H1 (cell line): ENCODE measurements at regions not wholly inside any gene's neighbourhood (a gene's known extent, or its start where the extent isn't known, plus 50 kb on each side); places are given as distances from the start of the nearest gene placed in this dataset.

ENCODE experiments used
- CBX5 ChIP-seq: fragments of 300-800, 300-1000 bp; sonication (generic); IDR thresholded peaks from 2 replicates; pipeline ENCODE4 v1.7.1; 2016; ENCODE audit warnings: antibody characterized with exemption, low read length, low read depth
- CEBPB ChIP-seq: IDR thresholded peaks from 2 replicates; pipeline ENCODE4 v1.6.1; 2012; ENCODE audit warnings: low read depth, low read length
- CHD7 ChIP-seq: fragments of 300-600 bp; sonication (generic); IDR thresholded peaks from 2 replicates; pipeline ENCODE4 v1.7.1; 2012; ENCODE audit warnings: low read length, moderate library complexity, mild to moderate bottlenecking, inconsistent platforms; ENCODE audit not compliant: insufficient replicate concordance
- CTCF ChIP-seq, 3 experiments: IDR thresholded peaks; 1 replicate in 2 of 3; 2 replicates in 1 of 3; pipeline versions ENCODE4 v1.5.1 to v1.6.1; 2011; ENCODE audit warnings: low read length in 3 of 3, mild to moderate bottlenecking in 3 of 3, inconsistent platforms in 2 of 3, low read depth in 1 of 3, moderate library complexity in 1 of 3; ENCODE audit not compliant: insufficient read depth in 1 of 3; ENCODE audit errors: control extremely low read depth in 1 of 3
- HDAC2 ChIP-seq, 2 experiments: fragments of 300-600 bp in 1 of 2; sonication (generic) in 1 of 2; IDR thresholded peaks; 2 replicates each; pipeline ENCODE4 v1.6.1; 2011 to 2012; ENCODE audit warnings: low read depth in 2 of 2, low read length in 2 of 2, mild to moderate bottlenecking in 2 of 2, moderate library complexity in 2 of 2, borderline replicate concordance in 1 of 2, inconsistent platforms in 1 of 2
- KDM1A ChIP-seq: fragments of 200-600, 300-600 bp; sonication (generic); IDR thresholded peaks from 2 replicates; pipeline ENCODE4 v1.7.1; 2016; ENCODE audit warnings: mild to moderate bottlenecking, low read length, borderline replicate concordance
- SIN3A ChIP-seq, 2 experiments: IDR thresholded peaks in 1 of 2; conservative IDR thresholded peaks in 1 of 2; 2 replicates each; pipeline ENCODE4 v1.6.1; 2011 to 2012; ENCODE audit warnings: low read length in 2 of 2, improper control_type of control experiment in 1 of 2, low read depth in 1 of 2, mild to moderate bottlenecking in 1 of 2
- SIX5 ChIP-seq: IDR thresholded peaks from 2 replicates; pipeline ENCODE4 v1.6.1; 2011; ENCODE audit warnings: mild to moderate bottlenecking, low read depth, low read length
- TBP ChIP-seq: IDR thresholded peaks from 2 replicates; pipeline ENCODE4 v1.6.1; 2011; ENCODE audit warnings: low read depth, low read length, improper control_type of control experiment
- ZNF274 ChIP-seq: IDR thresholded peaks from 2 replicates; pipeline ENCODE4 v1.7.0; 2012; ENCODE audit warnings: low read length, borderline replicate concordance; ENCODE audit errors: extremely low read depth

- TF ChIP-seq CHD7 = no peak
- no peak for TF ChIP-seq CBX5
- no peak for TF ChIP-seq CEBPB
- TF ChIP-seq HDAC2 (IDR thresholded peaks at IDR 0.05; ENCODE audit: borderline replicate concordance in 1 of 2, low read depth in 2 of 2, low read length in 2 of 2) = no peak
- TF ChIP-seq TBP = no peak
- no peak for TF ChIP-seq KDM1A
- no peak for TF ChIP-seq SIX5
- TF ChIP-seq SIN3A (conservative IDR thresholded peaks at IDR 0.05 in 1 of 2, IDR thresholded peaks at IDR 0.05 in 1 of 2; ENCODE audit: low read depth in 1 of 2, low read length in 2 of 2) = no peak
- TF ChIP-seq ZNF274 = no peak
- no peak for TF ChIP-seq CTCF (IDR thresholded peaks at IDR 0.05; ENCODE audit: control extremely low read depth in 1 of 3, insufficient read depth in 1 of 3, low read depth in 1 of 3, low read length in 3 of 3)
Observed at GRCh38 chr5:53166183-53166495, 56.6 kb upstream of the MOCS2 start (continued).
